Lower leg skin (tissue), 3 donors: ENCODE measurements at regions not wholly inside any gene's neighbourhood (a gene's known extent, or its start where the extent isn't known, plus 50 kb on each side); places are given as distances from the start of the nearest gene placed in this dataset.
"Not testable (repeated sequence)": the region's sequence is repeated elsewhere in the genome, so short reads cannot be mapped to it uniquely, and the experiment has no call there.

Source experiments
- CTCF ChIP-seq, 3 donors: fragments of 450-650 bp; IDR thresholded peaks; one replicate each; pipeline ENCODE4 v1.5.1; 2016; ENCODE audit warnings: antibody characterized with exemption in 3 of 3, mild to moderate bottlenecking in 3 of 3, moderate library complexity in 2 of 3
- POLR2A ChIP-seq, 2 donors: fragments of 450-650 bp; IDR thresholded peaks; one replicate each; pipeline ENCODE4 v1.6.1; 2016 to 2017; ENCODE audit warnings: antibody characterized with exemption in 2 of 2, mild to moderate bottlenecking in 1 of 2, moderate library complexity in 1 of 2

GRCh38 chr7:63568571-63569313 is 429.9 kb upstream of the ZNF722 start:
- not testable (repeated sequence) for TF ChIP-seq CTCF, POLR2A (IDR thresholded peaks at IDR 0.05)
